Mucosa of descending colon (tissue), 3 donors: ENCODE measurements at regions not wholly inside any gene's neighbourhood (a gene's known extent, or its start where the extent isn't known, plus 50 kb on each side); places are given as distances from the start of the nearest gene placed in this dataset.

Experiments
- ATAC-seq: fragments of 200-7000 bp; cut with Tn5 transposase; one replicate; pipeline ENCODE4 v1.9.1; 2020; ENCODE audit warnings: mild to moderate bottlenecking, moderate library complexity
- DNase-seq, 3 donors: peaks; one replicate each; pipeline ENCODE4 v3.0.0-alpha.2; 2020
- H3K36me3 ChIP-seq: fragments of 200-600 bp; one replicate; pipeline ENCODE4 v1.8.0; 2021; ENCODE audit warnings: low read depth, mild to moderate bottlenecking
- H3K4me1 ChIP-seq: fragments of 200-600 bp; one replicate; pipeline ENCODE4 v1.8.0; 2021; ENCODE audit warnings: low read depth, mild to moderate bottlenecking
- H3K4me3 ChIP-seq: fragments of 200-600 bp; one replicate; pipeline ENCODE4 v1.8.0; 2021; ENCODE audit warnings: mild to moderate bottlenecking
- H3K9me3 ChIP-seq: fragments of 200-600 bp; one replicate; pipeline ENCODE4 v1.8.0; 2021; ENCODE audit warnings: mild to moderate bottlenecking
- intact Hi-C, 2 donors: fragments of 100-400 bp; cut with DNase I in 1 of 2; cut with micrococcal nuclease in 1 of 2; formaldehyde crosslinking; loops; one replicate each; pipeline versions ENCODE4 v1.11.0 to v1.11.1; 2022; cut with DNase I, micrococcal nuclease
- TF ChIP-seq, protein P1 (sequence below): fragments of 200-600 bp; IDR thresholded peaks from one replicate; pipeline ENCODE4 v1.8.0; 2022; ENCODE audit warnings: antibody characterized with exemption, mild to moderate bottlenecking
- donor health status: DM: no; HTN: no; CAD: no; lungs with moderate emphysema.
- donor health status: DM: no; HTN: no; CAD: no.
- donor health status: DM: no; HTN: yes; CAD: no.

DNA sequence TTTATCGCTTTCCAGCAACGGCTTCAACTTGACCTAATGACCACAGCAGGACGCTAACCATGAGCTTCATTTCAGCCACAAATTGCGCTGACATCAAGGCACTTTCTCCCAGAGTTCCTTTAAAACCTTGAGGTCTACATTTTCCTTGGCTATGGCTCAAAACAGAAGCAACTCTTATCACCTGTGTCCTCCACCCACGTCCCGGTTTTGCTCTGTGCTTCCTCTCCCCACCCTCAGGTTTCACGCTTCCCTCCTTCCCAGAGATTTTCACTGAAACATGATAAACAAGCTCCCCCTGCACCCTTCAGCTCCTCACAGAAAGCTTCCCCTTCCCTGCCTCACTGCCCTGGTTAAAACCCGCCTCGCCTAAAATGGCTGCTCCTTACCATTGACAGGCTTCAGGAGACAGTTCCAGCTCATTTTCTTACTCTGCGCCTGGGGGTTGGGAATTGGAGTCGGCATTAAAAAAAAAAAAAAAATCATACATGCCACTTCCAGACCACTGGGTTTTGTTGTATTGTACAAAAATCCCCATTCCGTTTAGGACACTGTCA lies 229.5 kb downstream of the UBE3D start:
- H3K9me3 ChIP-seq: no peaks in the 10 kb centered on the region
- ATAC-seq (no peak), DNase-seq (no peak)
- TF ChIP-seq, protein P1, sequence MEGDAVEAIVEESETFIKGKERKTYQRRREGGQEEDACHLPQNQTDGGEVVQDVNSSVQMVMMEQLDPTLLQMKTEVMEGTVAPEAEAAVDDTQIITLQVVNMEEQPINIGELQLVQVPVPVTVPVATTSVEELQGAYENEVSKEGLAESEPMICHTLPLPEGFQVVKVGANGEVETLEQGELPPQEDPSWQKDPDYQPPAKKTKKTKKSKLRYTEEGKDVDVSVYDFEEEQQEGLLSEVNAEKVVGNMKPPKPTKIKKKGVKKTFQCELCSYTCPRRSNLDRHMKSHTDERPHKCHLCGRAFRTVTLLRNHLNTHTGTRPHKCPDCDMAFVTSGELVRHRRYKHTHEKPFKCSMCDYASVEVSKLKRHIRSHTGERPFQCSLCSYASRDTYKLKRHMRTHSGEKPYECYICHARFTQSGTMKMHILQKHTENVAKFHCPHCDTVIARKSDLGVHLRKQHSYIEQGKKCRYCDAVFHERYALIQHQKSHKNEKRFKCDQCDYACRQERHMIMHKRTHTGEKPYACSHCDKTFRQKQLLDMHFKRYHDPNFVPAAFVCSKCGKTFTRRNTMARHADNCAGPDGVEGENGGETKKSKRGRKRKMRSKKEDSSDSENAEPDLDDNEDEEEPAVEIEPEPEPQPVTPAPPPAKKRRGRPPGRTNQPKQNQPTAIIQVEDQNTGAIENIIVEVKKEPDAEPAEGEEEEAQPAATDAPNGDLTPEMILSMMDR: no peak
- intact Hi-C loops: no loop called here
- no peaks in the 10 kb centered on the region for H3K4me1 ChIP-seq
- no peak overlapping the region for H3K4me3 ChIP-seq
- no peaks in the 10 kb centered on the region for H3K36me3 ChIP-seq

DNA sequence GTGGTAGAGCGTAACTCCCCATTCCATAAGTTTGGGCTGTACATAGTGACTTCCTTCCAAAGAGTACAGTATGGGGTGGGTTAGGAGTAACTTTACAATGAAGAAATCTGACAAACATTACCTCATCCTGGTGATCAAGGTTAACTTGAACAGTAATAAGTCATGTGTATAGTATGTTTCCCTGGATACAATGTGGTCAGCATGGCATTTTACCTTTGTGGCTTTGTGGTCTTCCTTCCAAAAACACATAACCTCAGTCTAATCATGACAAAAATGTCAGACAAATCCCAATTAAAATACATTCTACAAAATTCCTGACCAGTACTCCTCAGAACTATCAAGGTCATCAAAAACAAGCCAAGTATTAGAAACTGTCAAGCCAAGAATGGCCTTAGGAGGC lies 225.1 kb downstream of the UBE3D start:
- no peak for ATAC-seq
- H3K4me1 ChIP-seq: no peaks in the 10 kb centered on the region
- TF ChIP-seq, protein P1: no peak
- no peak overlapping the region for H3K4me3 ChIP-seq
- DNase-seq: no peak
- no peaks in the 10 kb centered on the region for H3K9me3 ChIP-seq
- intact Hi-C loops: no loop called here
- H3K36me3 ChIP-seq: no peaks in the 10 kb centered on the region

DNA sequence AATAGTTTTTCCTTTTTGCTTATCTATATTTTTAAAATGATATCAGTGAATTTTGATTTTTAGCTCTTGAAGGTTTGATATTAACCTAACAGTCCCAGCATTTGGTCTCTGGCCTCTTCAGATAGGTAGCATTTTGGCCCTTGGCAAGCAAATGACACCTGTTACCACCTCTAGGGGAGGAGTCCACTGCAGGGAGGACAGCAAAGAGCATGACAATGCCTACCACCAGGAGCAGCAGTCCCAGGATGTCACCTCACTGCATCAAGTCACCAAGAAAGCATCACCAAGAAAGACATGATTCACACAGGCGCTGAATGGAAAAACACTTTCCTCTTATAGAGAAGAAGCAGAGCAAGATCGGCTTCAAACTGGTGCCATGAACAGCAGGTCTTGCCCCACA lies 224.3 kb downstream of the UBE3D start:
- no peak overlapping the region for H3K4me3 ChIP-seq
- ATAC-seq (no peak), DNase-seq (no peak)
- no peaks in the 10 kb centered on the region for H3K36me3 ChIP-seq
- H3K4me1 ChIP-seq: no peaks in the 10 kb centered on the region
- intact Hi-C loops: no loop called here
- H3K9me3 ChIP-seq: no peaks in the 10 kb centered on the region
- TF ChIP-seq, protein P1: no peak
